Stimulated activated CD4-positive, alpha-beta T cell treated with anti-CD3 and anti-CD28 coated beads, TNF-alpha, amount 100 ng/mL, for 48 hours (primary cell): ENCODE measurements at regions not wholly inside any gene's neighbourhood (a gene's known extent, or its start where the extent isn't known, plus 50 kb on each side); places are given as distances from the start of the nearest gene placed in this dataset.

Experiments
- DNase-seq, 3 donors: peaks; one replicate each; pipeline ENCODE4 v3.0.0-alpha.2; 2020; ENCODE audit warnings: low read depth in 3 of 3

- DNase-seq, result no peak
These were observed 168.5 kb upstream of the GLI2 start for GRCh38 chr2:120567128-120567527.

DNA sequence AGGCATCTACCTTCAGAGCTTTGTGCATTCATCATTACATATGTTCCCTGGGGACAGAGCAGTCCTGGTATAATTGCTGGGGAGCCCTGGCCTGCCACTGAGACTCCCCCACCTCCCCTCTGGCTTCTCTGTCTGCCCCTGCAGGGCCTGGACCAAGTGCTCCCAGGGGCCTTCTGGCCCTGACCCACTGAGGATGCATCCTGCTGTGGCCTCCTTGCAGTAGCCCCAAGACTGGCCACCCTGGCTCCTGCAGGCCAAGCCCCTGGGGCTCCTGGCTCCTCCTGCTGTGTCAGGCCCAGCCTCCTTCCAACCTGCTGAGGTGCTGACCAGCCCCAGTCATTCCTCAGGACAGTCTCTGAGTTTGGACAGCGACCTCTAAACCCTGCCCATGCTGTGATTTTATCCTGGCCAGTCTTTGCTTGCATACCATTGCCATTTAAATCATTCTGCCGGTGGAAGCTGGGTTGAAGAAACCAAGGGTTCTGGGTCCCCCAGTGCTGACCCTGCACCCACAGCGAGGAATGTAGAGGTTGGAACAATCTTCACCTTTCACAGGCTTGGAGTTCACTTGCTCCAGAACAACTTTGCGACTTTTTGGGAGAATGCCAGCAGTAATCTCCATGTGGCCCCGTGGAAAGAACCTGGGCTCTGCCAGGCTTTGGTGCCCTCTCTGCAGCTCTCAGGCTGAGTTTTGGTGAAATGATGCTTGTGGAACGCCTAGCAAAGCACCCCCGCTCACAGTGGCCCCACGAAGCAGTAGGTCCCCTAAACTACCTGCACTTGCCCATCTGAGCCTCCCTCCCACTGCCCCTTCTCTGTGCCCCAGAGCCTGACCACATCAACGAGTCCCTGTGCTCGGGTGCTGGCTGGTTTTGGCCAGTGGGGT lies 167.3 kb upstream of the GLI2 start:
- no peak for DNase-seq

- no peak for DNase-seq
These were observed 166.7 kb upstream of the GLI2 start for GRCh38 chr2:120568975-120569268.

DNA sequence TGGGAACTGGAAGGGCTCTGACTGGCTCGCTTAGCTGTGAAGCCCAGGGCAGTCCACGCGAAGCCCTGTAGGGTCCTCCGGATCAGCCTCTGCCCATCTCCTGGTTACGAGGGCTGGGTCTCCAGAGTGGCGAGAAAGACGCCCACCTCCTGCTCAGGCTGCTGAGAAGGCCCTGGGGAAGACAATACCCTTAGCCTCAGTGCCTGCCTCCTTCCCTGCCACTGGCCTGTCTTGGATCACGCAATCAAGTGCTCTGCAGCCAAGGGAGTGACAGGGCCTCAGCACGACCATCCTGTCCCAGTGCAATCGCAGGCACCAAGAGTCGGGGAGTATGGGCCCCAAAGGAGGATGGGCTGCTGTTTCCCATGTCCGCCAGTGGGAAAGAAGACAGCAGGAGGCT lies 165.7 kb upstream of the GLI2 start:
- no peak for DNase-seq

DNA sequence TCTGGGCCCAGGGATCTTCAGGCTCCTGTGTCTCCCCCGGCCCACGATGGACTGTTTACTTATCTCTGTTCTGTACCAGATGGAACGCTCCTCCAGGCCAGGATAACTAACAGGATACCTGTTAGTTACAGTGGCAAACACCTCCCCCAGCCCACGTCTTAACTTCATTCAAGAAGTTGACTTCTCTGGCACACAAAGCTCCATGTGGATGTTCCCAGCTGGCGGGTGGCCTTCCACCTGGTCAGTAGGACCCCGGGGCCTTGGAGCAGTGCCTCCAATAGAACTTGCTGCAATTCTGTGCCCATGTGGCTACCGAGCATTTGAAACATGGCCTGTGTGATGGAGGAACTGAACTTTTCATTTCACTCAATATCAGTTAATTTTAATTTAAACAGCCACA lies 165.1 kb upstream of the GLI2 start:
- no peak for DNase-seq

DNA sequence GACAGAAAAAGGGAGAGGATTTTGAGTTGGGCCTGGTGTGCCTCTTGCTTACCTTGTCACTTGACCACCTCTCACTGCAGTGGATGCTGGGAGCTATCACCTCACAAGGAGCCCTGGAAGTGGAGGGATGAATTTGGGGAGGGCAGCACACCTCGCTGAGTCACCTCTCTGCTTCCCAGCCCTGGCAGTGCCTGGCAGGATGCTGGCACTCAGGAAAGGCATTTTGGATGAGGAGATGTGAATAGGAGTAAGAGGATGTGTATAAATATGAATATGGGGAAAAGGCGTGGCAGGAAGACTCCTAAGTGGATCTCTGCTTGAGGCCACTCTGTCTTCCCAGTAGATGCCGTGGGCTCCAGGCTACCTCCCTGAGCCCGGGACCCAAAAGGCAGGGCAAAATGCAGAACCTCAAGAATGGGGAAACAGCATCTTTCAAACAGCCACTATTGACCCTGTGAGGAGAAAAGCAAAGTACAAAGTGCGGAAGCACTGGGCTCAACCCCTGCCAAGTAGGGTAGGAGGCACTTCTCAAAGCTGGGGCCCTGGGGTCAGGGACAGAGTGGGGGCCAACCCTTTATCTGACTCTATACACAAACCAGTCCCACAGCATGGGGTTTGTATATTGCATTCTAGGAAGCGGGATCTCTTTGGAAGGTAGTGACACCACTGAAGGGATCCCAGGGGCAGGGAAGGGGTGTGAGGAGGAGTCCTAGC lies 164.5 kb upstream of the GLI2 start:
- DNase-seq, result no peak

DNA sequence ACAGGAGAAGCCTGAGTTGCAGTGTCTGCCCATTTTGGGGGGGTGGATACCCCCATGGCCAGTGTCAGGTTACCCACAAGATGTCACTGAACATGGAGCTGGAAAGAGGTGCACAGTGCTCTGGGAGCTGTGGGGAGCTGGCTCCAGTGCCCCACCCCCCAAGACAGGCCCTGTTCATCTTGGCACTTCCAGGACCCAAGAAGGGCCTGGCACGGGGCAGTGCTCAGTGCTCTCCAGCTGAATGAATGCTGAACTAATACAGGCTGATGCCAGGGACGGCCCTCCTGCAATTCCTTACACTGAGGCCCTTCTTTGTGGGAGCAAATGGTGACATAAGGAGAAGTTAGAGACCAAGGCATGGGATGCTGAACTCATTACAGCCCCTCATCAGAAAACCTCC lies 163.4 kb upstream of the GLI2 start:
- DNase-seq, result no peak

DNA sequence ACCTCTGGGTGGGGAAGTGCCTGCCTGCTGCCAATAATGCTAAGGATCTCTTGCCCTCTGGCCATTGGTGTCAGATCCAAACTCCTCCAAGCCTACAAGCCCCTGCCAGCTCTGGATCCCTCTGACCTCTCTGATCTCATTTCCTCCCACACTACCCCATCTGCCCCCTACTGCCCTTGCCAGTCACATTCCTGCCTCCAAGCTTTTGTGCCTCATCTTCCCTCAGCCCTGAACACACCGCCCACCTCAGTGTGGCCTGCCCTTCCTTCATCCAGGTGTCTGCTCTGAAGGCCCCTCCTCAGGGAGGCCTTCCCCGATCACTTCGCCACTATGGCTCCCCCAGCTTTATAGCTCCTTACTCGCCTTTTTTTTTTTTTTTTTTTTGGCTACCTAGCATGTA lies 161.0 kb upstream of the GLI2 start:
- DNase-seq, result no peak

DNA sequence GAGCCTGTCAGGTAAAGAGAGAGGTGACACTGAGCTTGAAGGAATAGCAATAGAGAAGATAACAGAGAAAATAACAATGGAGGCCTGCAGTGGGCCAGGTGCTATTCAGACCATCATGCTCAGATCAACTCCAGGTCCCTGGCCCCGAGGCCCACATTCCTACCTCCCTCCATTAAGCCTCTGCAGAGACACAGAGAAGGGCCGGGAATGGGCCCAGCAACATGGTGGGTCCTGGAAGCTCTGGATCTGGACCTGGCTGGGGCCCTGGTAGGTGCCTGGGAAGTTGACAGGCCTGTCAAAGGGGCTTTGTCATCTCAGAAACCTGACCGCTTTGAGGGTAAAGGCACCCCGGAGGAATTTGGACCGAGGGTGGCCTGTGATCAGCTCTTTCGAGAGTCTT lies 159.7 kb upstream of the GLI2 start:
- DNase-seq, result no peak

- DNase-seq, result no peak
These were observed 158.9 kb upstream of the GLI2 start for GRCh38 chr2:120576509-120577474.

- no peak for DNase-seq
These were observed 157.9 kb upstream of the GLI2 start for GRCh38 chr2:120577721-120578295.

GRCh38 chr2:120578576-120579352 lies 156.9 kb upstream of the GLI2 start:
- DNase-seq, result no peak

- DNase-seq, result no peak
These were observed 155.6 kb upstream of the GLI2 start for GRCh38 chr2:120579916-120580685.

DNA sequence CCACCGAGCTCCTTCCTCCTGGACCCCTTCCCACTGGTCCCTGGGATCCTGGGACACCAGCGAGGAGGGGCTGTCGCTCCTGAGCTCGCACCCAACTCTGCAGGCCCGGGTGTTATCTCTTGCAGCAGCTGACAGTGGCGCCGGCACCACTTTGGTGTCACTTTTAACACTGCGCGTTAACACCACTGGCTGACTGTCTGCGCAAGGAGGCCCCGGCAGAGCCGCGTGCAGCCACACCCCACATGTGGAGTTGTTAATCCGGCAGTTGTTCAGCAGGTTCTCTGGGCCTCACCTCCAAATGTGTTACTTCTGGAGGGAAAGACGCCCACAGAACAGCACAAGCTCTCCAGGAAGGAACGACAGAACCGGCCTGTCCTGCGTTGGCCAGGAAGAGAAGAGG lies 155.0 kb upstream of the GLI2 start:
- DNase-seq, result no peak

- no peak for DNase-seq
These were observed 152.5 kb upstream of the GLI2 start for GRCh38 chr2:120583121-120583520.

DNA sequence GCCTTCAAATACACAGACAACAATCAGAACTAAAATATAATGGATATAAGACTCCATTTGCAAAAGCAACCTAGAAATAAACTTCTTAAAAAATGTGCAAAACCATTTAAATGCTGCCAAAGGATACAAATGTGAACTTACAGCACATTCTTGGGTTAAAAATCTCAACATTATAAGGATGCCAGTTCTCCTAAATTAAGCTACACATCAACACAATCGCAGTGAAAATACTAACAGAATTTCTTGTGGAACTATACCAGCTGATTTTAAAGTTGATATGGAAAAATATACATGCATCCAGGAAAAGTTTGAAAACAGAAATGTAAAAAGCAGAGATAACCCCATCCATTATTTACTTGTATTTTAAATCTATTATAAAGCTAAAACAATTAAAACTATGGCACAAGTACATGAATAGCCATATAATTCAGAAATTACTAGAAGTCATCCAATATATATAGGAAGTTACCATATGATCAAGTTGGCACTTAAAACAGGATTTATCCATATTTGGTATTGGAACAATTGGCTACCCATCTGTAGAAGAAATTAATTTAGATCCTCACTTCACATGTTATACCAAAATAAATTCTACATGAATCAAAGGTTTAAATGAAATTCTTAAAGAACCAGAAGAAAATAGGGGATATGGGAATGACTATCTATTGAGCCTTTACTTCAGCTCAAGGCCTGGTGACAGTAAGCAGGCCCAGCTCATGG lies 151.7 kb upstream of the GLI2 start:
- DNase-seq, result no peak

GRCh38 chr2:120586507-120587278 lies 149.0 kb upstream of the GLI2 start:
- no peak for DNase-seq

- no peak for DNase-seq
These were observed 148.2 kb upstream of the GLI2 start for GRCh38 chr2:120587279-120587996.
